HFF-Myc (cell line): ENCODE measurements at regions not wholly inside any gene's neighbourhood (a gene's known extent, or its start where the extent isn't known, plus 50 kb on each side); places are given as distances from the start of the nearest gene placed in this dataset.

Experiments
- DNase-seq: peaks from one replicate; pipeline ENCODE4 v3.0.0-alpha.2; 2011; ENCODE audit warnings: low read depth; ENCODE audit errors: extremely low read depth
- H3K4me3 ChIP-seq: replicated peaks from 2 replicates; pipeline ENCODE4 v1.5.1; 2011; ENCODE audit warnings: low read depth, mild to moderate bottlenecking, control low read depth, low read length
- TF ChIP-seq, protein P1 (sequence below): IDR thresholded peaks from 2 replicates; pipeline ENCODE4 v1.5.1; 2012; ENCODE audit warnings: mild to moderate bottlenecking, low read depth, low read length, control low read depth; ENCODE audit errors: missing control alignments

DNA sequence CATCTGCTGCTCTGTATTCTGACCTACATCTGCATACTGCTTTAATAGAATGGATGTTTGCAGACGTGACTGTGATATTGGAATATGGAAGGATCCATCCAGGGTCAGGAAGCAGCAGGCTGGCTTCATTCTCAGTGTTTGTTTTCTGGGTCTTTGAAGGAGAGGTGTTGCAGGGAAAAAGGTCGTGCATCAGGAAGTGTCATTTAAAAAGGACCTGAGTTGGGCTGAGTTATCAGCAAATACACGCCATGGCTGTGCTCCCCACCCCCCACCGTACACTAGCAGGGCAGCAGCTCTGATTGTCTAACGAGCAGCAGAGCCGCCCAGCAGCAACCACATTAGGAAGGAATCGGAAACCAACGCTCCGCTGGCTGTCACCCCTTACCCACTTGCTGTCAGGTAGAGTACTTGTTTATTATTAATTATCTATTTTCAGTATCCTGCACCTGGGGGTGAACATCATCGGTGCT lies 63.1 kb upstream of the STEAP1B start:
- TF ChIP-seq, protein P1, sequence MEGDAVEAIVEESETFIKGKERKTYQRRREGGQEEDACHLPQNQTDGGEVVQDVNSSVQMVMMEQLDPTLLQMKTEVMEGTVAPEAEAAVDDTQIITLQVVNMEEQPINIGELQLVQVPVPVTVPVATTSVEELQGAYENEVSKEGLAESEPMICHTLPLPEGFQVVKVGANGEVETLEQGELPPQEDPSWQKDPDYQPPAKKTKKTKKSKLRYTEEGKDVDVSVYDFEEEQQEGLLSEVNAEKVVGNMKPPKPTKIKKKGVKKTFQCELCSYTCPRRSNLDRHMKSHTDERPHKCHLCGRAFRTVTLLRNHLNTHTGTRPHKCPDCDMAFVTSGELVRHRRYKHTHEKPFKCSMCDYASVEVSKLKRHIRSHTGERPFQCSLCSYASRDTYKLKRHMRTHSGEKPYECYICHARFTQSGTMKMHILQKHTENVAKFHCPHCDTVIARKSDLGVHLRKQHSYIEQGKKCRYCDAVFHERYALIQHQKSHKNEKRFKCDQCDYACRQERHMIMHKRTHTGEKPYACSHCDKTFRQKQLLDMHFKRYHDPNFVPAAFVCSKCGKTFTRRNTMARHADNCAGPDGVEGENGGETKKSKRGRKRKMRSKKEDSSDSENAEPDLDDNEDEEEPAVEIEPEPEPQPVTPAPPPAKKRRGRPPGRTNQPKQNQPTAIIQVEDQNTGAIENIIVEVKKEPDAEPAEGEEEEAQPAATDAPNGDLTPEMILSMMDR = no peak
- no peak for DNase-seq
- H3K4me3 ChIP-seq = no peak overlapping the region

DNA sequence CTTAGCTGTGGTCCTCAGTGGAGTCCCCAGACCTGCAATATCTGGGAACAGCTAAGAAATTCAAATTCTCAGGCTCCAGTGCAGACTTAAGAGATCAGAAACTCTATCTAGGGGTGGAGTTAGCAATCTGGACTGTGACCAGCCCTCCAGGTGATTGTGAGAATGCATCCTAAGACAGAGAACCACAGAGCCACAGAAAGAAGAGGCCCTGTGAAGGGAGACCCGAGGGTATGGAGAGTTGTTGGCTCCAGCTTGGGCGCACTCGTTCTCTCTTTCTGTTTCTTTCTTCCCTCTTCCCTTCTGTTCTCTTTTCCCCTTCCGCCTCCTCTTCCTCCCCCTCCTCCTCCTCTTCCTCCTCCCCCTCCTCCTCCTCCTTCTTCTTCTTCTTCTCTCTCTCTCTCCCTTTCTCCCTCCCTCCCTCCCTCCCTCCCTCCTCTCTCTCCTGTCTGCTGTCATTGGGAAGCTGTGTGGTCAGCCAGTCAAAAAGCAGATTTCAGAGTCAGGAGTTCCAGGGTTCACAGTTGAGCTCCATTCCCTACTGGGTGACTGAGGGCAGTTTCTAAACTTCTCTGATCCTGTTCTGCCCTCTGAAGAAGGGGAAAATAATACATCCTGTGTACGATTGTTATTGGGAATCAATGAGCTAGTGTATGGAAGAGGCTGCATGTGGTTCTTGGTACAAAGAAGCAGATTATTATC lies 62.1 kb upstream of the STEAP1B start:
- TF ChIP-seq, protein P1 = no peak
- no peak for DNase-seq
- no peak overlapping the region for H3K4me3 ChIP-seq

DNA sequence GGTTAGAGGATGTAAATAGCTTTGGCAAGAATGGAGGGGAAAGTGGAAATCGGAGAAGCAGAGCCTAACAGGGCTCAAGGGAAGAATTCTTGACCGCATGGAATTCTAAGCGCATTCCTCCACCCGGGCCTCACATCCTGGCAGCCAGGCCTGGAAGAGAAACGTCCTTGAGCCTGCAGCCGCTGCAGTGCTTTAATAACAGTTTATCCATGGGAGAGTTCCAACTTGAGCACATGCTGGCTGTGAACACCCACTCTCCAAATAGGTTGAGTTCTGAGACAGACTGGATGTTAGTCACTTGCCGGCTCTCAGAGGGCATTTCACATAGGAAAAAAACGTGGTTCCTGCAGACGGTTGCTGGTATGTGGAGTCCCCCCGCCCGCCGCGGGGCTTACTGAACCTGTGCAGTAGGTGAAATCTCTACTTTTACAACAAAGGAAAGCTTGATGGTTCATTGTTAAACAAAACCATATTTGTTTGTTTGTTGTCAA lies 61.4 kb upstream of the STEAP1B start:
- peak; percentile 95 for DNase-seq
- no peak overlapping the region for H3K4me3 ChIP-seq
- TF ChIP-seq, protein P1 = no peak

DNA sequence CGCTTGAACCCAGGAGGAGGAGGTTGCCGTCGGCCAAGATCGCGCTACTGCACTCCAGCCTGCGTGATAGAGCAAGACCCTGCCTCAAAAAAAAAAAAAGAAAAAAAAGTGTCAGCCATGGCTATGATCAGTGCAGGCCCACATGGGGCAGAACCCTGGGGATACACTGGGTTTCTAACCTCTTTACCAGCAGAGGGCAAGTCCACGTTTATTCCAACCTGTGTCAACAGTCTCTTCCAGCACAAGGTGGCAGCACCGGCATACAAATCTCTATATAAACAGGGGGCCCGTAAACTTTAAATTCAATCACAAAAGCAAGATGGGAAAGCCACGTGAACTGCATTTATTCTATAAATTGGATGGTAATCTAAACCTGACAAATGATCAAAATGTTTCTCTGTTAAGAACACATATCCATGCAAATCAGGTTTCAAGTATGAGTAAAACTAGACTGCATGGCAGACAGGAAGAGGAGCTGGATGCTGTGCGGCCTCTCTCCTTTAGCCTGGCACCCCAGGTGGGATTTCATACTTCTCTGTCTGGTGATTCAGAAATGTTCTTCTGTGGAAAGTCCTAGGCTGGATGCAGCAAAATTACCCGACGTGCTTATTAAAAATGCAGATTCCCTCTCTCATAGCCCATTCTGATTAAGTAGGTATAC lies 60.0 kb upstream of the STEAP1B start:
- no peak for DNase-seq
- H3K4me3 ChIP-seq = no peak overlapping the region
- TF ChIP-seq, protein P1 = peak; percentile 81

DNA sequence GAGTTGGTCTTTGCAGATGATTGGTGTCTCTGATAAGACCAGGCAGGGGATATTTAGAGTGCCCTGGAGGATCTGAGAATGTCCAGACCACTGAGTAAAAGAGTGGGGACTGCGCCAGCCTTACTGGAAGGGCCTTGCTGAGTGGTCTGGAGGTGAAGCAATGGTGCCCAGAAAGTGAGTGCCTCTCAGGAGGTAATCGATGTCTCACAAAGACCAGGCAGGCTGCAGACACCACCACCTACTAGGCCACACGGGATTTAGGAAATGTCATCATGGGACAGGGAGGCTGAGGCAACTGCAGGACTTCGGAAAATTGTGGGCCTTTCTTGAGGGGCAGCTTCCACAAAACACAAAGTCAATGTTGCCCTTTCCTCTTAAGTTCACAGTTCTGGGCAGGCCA lies 57.2 kb upstream of the STEAP1B start:
- TF ChIP-seq, protein P1 = no peak

DNA sequence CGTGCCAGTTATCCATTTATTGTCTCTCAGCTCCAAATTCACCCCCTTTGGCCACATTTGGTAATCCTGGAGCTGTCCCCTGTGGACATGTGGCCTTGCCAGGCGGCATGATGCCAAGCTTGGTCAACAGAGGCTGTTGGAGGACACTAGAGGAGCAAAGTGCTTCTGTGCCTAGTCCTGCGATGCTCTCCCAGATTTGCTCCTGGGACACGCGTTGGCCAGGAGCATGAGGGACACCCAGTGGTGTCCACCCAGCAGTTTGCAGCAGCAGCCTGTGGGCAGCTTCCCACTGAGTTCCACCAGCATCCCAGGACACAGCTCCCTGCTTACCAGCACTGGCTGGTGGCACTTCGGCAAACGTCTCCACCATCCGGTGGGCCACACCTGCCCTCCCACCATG lies 55.5 kb upstream of the STEAP1B start:
- TF ChIP-seq, protein P1 = no peak
- no peak overlapping the region for H3K4me3 ChIP-seq
- no peak for DNase-seq

More for the DNA sequence above, 57.2 kb upstream of the STEAP1B start:
- DNase-seq = no peak
- no peak overlapping the region for H3K4me3 ChIP-seq
